Pancreas (tissue), 10 donors: ENCODE measurements at regions not wholly inside any gene's neighbourhood (a gene's known extent, or its start where the extent isn't known, plus 50 kb on each side); places are given as distances from the start of the nearest gene placed in this dataset.
"Not testable (repeated sequence)": the region's sequence is repeated elsewhere in the genome, so short reads cannot be mapped to it uniquely, and the experiment has no call there.

Experiments used
- ATAC-seq, 4 donors: fragments of 200-7000 bp; cut with Tn5 transposase; one replicate each; pipeline versions ENCODE4 v1.8.0 to v1.9.1; 2020; ENCODE audit warnings: mild to moderate bottlenecking in 4 of 4, moderate library complexity in 4 of 4
- DNase-seq, 6 donors: peaks; one replicate each; pipeline ENCODE4 v3.0.0-alpha.2; 2020
- FAIRE-seq: peaks from 2 replicates; lab custom pipeline; 2012; peaks lifted over from hg19 to GRCh38; lab: Jason Lieb, UNC
- H3K27ac ChIP-seq, 4 donors: fragments of 200-600 bp; sonication (generic); 1 replicate in 3 of 4; 2 replicates in 1 of 4; pipeline versions ENCODE4 v1.5.0 to v1.8.0; 2020
- H3K27me3 ChIP-seq, 4 donors: fragments of 200-600 bp; one replicate each; pipeline ENCODE4 v1.8.0; 2021
- H3K36me3 ChIP-seq, 3 donors: fragments of 200-600 bp; sonication (generic) in 1 of 3; one replicate each; pipeline versions ENCODE4 v1.5.0 to v1.8.0; 2020 to 2021
- H3K4me1 ChIP-seq, 3 donors: fragments of 200-600 bp; one replicate each; pipeline ENCODE4 v1.8.0; 2021
- H3K4me3 ChIP-seq, 4 donors: fragments of 200-600 bp; sonication (generic) in 2 of 4; one replicate each; pipeline versions ENCODE4 v1.5.0 to v1.8.0; 2020 to 2021
- H3K9me3 ChIP-seq, 4 donors: fragments of 200-600 bp; one replicate each; pipeline ENCODE4 v1.8.0; 2021
- WGBS, 2 donors: extraction: QIAGEN DNeasy Blood & Tissue Kit; methylation state at CpG; one replicate each; pipeline ENCODE4 v1.1.7; 2013; 5-methylcytosine and 5-hydroxymethylcytosine counted together
- intact Hi-C, 3 donors: fragments of 100-400 bp; cut with DNase I; formaldehyde crosslinking; loops; one replicate each; pipeline versions ENCODE4 v1.11.1 to v1.14.2; 2022
- TF ChIP-seq, protein P1 (sequence below), 4 donors: fragments of 200-600 bp; sonication (generic) in 3 of 4; IDR thresholded peaks; one replicate each; pipeline versions ENCODE4 v1.5.0 to v1.8.0; 2021; ENCODE audit warnings: antibody characterized with exemption in 4 of 4
- donor health status: healthy with polysubstance abuse.
- donor health status: DM: no; HTN: no; CAD: no; lungs with moderate emphysema.
- donor health status: DM: no; HTN: no; CAD: no.
- donor health status: control.
- donor health status: control.
- donor health status: Bipolar disorder and iron deficiency.
- donor health status: DM: yes; HTN: yes; CAD: no.
- donor health status: DM: no; HTN: no; CAD: no.
- donor health status: DM: no; HTN: no; CAD: no.
- donor health status: DM: yes; HTN: yes; CAD: no.

- no peak overlapping the region for H3K4me3 ChIP-seq
- WGBS, 2 donors = 39 to 65% methylated on average over 1 of the region's 1 CpG
- no peak for DNase-seq
- no peaks in the 10 kb centered on the region for H3K9me3 ChIP-seq
- FAIRE-seq = no peak
- H3K27ac ChIP-seq = no peak overlapping the region
- no peak for ATAC-seq
- no peaks in the 10 kb centered on the region for H3K36me3 ChIP-seq
- TF ChIP-seq, protein P1, sequence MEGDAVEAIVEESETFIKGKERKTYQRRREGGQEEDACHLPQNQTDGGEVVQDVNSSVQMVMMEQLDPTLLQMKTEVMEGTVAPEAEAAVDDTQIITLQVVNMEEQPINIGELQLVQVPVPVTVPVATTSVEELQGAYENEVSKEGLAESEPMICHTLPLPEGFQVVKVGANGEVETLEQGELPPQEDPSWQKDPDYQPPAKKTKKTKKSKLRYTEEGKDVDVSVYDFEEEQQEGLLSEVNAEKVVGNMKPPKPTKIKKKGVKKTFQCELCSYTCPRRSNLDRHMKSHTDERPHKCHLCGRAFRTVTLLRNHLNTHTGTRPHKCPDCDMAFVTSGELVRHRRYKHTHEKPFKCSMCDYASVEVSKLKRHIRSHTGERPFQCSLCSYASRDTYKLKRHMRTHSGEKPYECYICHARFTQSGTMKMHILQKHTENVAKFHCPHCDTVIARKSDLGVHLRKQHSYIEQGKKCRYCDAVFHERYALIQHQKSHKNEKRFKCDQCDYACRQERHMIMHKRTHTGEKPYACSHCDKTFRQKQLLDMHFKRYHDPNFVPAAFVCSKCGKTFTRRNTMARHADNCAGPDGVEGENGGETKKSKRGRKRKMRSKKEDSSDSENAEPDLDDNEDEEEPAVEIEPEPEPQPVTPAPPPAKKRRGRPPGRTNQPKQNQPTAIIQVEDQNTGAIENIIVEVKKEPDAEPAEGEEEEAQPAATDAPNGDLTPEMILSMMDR (IDR thresholded peaks at IDR 0.05) = no peak
- H3K4me1 ChIP-seq = no peaks in the 10 kb centered on the region
- H3K27me3 ChIP-seq = no peaks in the 10 kb centered on the region
- intact Hi-C loops = no loop called here
Observed at GRCh38 chr6:14567842-14568241, 450.3 kb downstream of the CD83 start.

DNA sequence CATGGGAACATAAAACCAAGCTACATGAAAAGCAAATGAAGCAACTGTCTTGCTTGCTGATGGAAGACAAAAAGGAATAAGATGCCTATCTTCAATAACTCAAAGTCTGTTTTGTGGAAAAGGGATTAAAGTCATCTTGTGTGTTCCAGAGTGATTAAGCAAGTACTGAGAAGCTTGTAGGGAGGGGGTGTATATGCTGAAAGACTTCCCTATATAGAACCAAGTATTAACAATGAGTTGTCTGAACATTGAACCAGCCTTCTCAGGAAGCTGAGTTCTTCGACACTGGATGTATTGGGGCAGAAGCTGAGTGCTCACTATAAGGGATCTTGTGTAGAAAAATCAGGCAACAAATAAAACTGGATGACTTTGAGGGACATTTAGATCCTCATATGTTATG, 451.8 kb downstream of the CD83 start:
- intact Hi-C loops = no loop called here
- H3K36me3 ChIP-seq = no peaks in the 10 kb centered on the region
- TF ChIP-seq, protein P1 (IDR thresholded peaks at IDR 0.05) = no peak
- WGBS, 2 donors = 83 to 87% methylated on average over 1 of the region's 1 CpG
- ATAC-seq (no peak), FAIRE-seq (no peak), DNase-seq (no peak)
- no peaks in the 10 kb centered on the region for H3K27me3 ChIP-seq
- H3K9me3 ChIP-seq = no peaks in the 10 kb centered on the region
- H3K27ac ChIP-seq = no peak overlapping the region
- H3K4me3 ChIP-seq = no peak overlapping the region
- no peaks in the 10 kb centered on the region for H3K4me1 ChIP-seq

DNA sequence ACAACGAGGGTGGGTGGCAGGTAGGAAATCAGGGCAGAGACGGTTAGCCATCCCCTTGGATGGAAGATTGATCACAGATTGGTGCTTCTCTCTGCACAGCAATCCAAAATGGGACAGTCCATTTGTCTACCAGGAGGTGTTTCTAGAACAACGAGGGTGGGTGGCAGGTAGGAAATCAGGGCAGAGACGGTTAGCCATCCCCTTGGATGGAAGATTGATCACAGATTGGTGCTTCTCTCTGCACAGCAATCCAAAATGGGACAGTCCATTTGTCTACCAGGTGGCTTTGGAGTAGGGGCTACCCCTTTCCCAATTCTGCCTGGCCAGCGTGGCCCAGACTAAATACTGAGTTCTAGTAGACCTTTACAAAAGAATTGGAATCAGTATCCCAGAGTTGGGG, 452.3 kb downstream of the CD83 start:
- ATAC-seq, H3K27me3 ChIP-seq, H3K4me3 ChIP-seq, H3K36me3 ChIP-seq, H3K27ac ChIP-seq, H3K9me3 ChIP-seq, FAIRE-seq, intact Hi-C loops, H3K4me1 ChIP-seq, DNase-seq: not testable (repeated sequence)
- 68 to 77% methylated on average over 5 of the region's 5 CpGs for WGBS, 2 donors

DNA sequence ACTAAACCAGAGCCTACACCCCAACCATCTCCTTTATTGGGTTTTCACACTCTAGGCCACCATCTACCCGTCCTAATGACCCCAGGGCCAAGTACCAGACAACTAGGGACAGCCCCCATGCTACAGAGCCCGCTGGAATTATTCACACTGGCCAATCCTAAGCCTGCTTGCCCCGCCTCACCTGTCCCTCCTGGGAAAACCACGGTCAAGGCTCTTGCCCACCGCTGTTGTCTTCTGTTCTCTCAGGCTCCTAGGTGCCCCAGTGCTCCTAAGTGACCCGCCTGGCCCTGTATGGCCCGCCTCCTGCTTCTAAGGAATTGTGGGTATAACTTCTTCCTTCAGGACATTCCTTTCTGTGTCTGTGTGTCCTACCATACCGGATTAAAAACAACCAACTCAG, 453.4 kb downstream of the CD83 start:
- Histone ChIP-seq H3K36me3 (no peaks in the 10 kb centered on the region), H3K27me3 (no peaks in the 10 kb centered on the region), H3K27ac (no peak overlapping the region), H3K4me3 (no peak overlapping the region), H3K9me3 (no peaks in the 10 kb centered on the region), H3K4me1 (no peaks in the 10 kb centered on the region)
- no peak for ATAC-seq
- TF ChIP-seq, protein P1 (IDR thresholded peaks at IDR 0.05) = no peak
- no peak for DNase-seq
- no peak for FAIRE-seq
- intact Hi-C loops = no loop called here
- 80 to 93% methylated on average over 8 of the region's 8 CpGs for WGBS, 2 donors

DNA sequence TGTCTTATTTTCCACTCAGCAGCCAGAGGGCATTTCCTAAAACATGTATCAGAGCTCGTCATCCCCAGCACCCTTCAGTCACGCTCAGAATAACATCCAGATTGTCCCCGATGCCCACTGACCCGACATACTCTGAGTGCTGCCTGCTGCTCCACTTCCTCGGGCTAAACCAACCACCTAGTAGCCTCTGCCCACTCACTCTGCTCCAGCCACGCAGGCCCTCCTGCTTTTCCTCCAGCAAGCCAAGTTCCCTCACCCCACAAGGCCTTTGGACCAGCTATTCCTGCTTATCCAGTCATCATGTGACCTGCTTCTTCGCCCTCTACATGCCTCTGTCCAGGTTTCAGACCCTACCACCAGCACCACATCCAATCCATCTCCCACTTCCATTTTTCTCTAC, 454.2 kb downstream of the CD83 start:
- Histone ChIP-seq H3K4me1 (no peaks in the 10 kb centered on the region), H3K27ac (no peak overlapping the region), H3K36me3 (no peaks in the 10 kb centered on the region), H3K4me3 (no peak overlapping the region), H3K27me3 (no peaks in the 10 kb centered on the region), H3K9me3 (no peaks in the 10 kb centered on the region)
- FAIRE-seq (no peak), DNase-seq (no peak), ATAC-seq (no peak)
- intact Hi-C loops = no loop called here
- WGBS, 2 donors = 81 to 82% methylated on average over 7 of the region's 7 CpGs
- TF ChIP-seq, protein P1 (IDR thresholded peaks at IDR 0.05) = no peak

DNA sequence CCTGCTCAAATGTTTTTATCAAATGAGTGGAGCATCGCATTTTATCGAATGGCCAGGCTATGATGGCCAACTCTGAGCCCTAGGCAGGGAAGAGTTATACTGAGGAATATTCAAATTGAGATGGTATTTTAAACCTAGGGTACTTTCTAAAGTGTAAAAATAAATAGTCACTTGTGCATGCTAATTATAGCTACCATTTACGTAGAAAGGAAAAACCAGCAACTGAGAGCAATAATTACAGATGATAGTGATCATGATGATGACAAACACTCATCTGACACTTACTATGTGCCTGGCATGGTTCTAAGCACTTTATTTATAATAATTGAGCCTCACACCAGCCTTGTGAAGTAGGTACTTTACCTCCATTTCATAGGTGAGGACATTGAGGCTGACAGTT, 455.7 kb downstream of the CD83 start:
- DNase-seq (no peak), FAIRE-seq (no peak), ATAC-seq (no peak)
- Histone ChIP-seq H3K27ac (no peak overlapping the region), H3K27me3 (no peaks in the 10 kb centered on the region), H3K9me3 (no peaks in the 10 kb centered on the region), H3K4me3 (no peak overlapping the region), H3K36me3 (no peaks in the 10 kb centered on the region), H3K4me1 (no peaks in the 10 kb centered on the region)
- 83 to 97% methylated on average over 3 of the region's 3 CpGs for WGBS, 2 donors
- TF ChIP-seq, protein P1 (IDR thresholded peaks at IDR 0.05) = no peak
- intact Hi-C loops = no loop called here
